ENCODE measurements at regions not wholly inside any gene's neighbourhood (a gene's known extent, or its start where the extent isn't known, plus 50 kb on each side); places are given as distances from the start of the nearest gene placed in this dataset.

DNA sequence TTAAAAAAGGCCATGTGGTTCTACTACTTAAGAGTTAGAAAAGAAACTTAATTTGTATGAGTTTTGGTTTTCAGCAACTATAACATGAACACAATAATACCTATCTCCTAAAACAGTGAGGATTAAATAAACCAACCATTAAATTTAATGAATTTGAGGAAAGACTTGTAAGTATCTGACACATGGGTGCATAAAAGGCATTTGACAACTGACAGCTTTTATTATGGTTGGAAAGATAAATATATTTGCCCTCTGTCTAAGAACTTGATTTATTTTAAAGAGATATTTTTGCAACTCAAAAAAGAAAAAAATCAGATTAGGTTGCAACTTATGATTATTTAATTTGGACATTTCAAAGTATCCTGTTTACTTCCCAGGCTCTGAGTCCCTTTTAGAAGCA is 217.9 kb upstream of the EEA1 start:
- TF ChIP-seq, protein P1, sequence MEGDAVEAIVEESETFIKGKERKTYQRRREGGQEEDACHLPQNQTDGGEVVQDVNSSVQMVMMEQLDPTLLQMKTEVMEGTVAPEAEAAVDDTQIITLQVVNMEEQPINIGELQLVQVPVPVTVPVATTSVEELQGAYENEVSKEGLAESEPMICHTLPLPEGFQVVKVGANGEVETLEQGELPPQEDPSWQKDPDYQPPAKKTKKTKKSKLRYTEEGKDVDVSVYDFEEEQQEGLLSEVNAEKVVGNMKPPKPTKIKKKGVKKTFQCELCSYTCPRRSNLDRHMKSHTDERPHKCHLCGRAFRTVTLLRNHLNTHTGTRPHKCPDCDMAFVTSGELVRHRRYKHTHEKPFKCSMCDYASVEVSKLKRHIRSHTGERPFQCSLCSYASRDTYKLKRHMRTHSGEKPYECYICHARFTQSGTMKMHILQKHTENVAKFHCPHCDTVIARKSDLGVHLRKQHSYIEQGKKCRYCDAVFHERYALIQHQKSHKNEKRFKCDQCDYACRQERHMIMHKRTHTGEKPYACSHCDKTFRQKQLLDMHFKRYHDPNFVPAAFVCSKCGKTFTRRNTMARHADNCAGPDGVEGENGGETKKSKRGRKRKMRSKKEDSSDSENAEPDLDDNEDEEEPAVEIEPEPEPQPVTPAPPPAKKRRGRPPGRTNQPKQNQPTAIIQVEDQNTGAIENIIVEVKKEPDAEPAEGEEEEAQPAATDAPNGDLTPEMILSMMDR (IDR thresholded peaks at IDR 0.05), result no peak
- no peak overlapping the region for H3K27ac ChIP-seq
- H3K4me3 ChIP-seq, result no peak overlapping the region
- H3K9me3 ChIP-seq, result no peaks in the 10 kb centered on the region
- H3K27me3 ChIP-seq, result no peaks in the 10 kb centered on the region
- no peaks in the 10 kb centered on the region for H3K4me1 ChIP-seq
- H3K36me3 ChIP-seq, result no peaks in the 10 kb centered on the region
- DNase-seq (ENCODE audit: low spot score), result no peak

DNA sequence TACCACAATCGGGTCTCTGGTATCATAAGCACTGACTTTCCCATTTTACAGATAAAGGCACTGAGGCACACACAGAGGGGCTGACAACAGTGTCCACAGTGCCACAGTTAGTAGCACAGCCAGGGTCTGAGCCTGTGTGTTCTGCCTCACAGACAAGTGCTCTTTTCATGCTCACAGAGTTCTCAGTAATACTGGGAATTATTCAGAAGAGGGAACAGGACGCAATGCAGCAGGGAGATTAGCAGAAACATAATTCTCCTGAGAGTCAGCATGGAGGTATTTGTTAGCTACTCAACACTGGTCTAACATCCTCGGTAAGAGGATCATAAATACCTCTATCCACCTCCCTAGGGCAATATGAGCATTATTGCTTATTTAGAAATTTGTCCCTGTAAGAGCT is 219.3 kb upstream of the EEA1 start:
- no peaks in the 10 kb centered on the region for H3K4me1 ChIP-seq
- H3K27me3 ChIP-seq, result no peaks in the 10 kb centered on the region
- TF ChIP-seq, protein P1 (IDR thresholded peaks at IDR 0.05), result no peak
- no peaks in the 10 kb centered on the region for H3K36me3 ChIP-seq
- DNase-seq (ENCODE audit: low spot score), result no peak
- no peak overlapping the region for H3K4me3 ChIP-seq
- no peaks in the 10 kb centered on the region for H3K9me3 ChIP-seq
- H3K27ac ChIP-seq, result no peak overlapping the region

DNA sequence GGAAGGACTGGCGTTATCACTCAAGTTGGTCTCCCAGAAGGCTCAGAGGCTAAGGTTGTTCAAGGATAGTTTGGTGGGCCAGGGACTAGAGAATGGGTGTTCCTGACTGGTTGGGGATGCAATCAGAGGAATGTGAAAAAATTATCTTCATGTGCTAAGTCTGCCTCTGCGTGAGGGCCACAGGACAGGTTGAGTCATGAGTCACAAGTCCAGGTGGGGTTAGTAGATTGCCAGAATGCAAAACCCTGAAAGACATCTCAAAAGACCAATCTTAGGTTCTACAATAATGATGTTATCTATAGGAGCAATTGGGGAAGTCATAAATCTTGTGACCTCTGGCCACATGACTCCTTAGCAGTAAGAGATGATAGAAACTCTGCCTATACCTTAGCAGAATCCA is 220.1 kb upstream of the EEA1 start:
- H3K4me3 ChIP-seq, result no peak overlapping the region
- DNase-seq (ENCODE audit: low spot score), result no peak
- no peaks in the 10 kb centered on the region for H3K4me1 ChIP-seq
- no peaks in the 10 kb centered on the region for H3K9me3 ChIP-seq
- H3K27me3 ChIP-seq, result no peaks in the 10 kb centered on the region
- no peaks in the 10 kb centered on the region for H3K36me3 ChIP-seq
- H3K27ac ChIP-seq, result no peak overlapping the region
- TF ChIP-seq, protein P1 (IDR thresholded peaks at IDR 0.05), result no peak

DNA sequence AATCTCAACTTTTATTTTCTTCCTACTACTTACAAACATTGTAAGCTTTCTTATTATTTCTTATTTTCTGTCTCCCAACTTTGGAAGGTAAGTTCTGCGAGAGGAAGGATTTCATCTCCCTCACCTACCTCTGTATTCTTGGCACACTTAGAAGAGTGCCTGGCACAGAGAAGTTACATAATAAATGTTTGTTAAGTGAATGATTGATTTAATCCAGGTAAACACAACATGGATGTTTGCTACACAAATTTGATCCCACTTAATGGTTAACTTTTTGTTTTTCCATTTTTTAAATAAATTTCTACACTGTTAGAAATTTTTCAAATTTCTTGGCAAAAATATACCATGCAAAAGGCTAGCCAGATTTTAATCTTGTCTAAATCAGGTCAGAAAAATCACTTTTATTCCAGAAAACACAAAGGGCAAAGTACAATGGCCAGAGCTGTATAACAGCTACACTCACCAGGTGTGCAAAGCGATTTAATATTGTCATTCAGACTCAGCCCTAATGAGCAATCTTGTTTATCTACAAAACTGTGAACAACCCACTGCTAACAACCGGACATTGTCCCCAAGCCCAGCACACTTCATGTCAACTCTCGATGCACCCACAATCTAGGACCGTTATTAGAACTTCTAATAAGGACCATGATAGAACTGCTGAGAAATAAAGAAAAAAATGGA is 222.1 kb upstream of the EEA1 start:
- Histone ChIP-seq H3K27me3 (no peaks in the 10 kb centered on the region), H3K4me3 (no peak overlapping the region), H3K36me3 (no peaks in the 10 kb centered on the region), H3K27ac (no peak overlapping the region), H3K4me1 (no peaks in the 10 kb centered on the region), H3K9me3 (no peaks in the 10 kb centered on the region)
- no peak for DNase-seq (ENCODE audit: low spot score)
- TF ChIP-seq, protein P1 (IDR thresholded peaks at IDR 0.05), result no peak

DNA sequence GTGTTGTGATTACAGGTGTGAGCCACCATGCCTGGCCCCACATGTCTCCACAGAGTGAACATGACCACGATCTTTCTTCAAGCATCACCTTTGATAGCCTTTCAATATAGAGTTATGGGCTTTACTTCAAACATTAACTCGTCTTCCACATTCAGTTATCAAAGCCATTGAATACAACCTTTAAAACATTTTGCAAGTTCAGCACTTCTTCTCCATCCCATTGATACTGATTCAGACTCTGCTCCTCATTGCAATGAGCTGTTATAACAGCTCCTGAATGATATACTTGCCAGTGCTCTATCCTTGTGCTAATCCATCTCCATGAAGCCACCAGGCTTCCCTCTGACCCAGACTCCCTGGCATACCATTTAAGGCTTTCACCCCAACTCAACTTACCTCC is 223.5 kb upstream of the EEA1 start:
- no peak overlapping the region for H3K4me3 ChIP-seq
- DNase-seq (ENCODE audit: low spot score), result no peak
- no peaks in the 10 kb centered on the region for H3K4me1 ChIP-seq
- TF ChIP-seq, protein P1 (IDR thresholded peaks at IDR 0.05), result no peak
- no peaks in the 10 kb centered on the region for H3K27me3 ChIP-seq
- no peaks in the 10 kb centered on the region for H3K9me3 ChIP-seq
- no peak overlapping the region for H3K27ac ChIP-seq
- H3K36me3 ChIP-seq, result no peaks in the 10 kb centered on the region

DNA sequence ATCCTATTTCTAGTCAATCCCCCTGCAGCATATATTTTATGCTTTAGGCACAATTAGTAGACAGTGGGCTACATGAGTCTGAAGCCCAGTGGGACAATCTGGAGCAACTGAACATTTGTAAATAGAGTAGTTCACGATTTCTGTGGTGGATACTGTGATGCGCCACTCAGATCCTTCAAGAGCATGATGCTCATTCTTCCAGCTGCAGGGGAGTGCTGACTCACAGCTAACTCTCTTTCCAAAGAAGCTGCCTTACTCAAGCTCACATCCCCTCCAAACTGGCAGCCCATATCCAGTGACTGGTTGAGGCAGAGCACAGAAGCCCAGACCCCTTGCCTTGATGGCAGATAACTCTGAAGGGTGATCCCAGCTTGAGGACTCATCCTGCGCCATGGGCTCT is 224.2 kb upstream of the EEA1 start:
- Histone ChIP-seq H3K9me3 (peaks cover 0 to 1% of the 10 kb centered on the region in 2 donors), H3K27me3 (no peaks in the 10 kb centered on the region), H3K4me1 (no peaks in the 10 kb centered on the region), H3K36me3 (no peaks in the 10 kb centered on the region), H3K4me3 (no peak overlapping the region), H3K27ac (no peak overlapping the region)
- DNase-seq (ENCODE audit: low spot score), result no peak
- TF ChIP-seq, protein P1 (IDR thresholded peaks at IDR 0.05), result no peak
